Activated naive CD8-positive, alpha-beta T cell (primary cell): ENCODE measurements at regions not wholly inside any gene's neighbourhood (a gene's known extent, or its start where the extent isn't known, plus 50 kb on each side); places are given as distances from the start of the nearest gene placed in this dataset.
"Not testable (repeated sequence)": the region's sequence is repeated elsewhere in the genome, so short reads cannot be mapped to it uniquely, and the experiment has no call there.

ENCODE experiments used
- H3K27ac Mint-ChIP-seq: one replicate; pipeline ENCODE4 v1.8.0; 2021; ENCODE audit warnings: mixed read lengths
- H3K27me3 Mint-ChIP-seq: one replicate; pipeline ENCODE4 v1.8.0; 2021; ENCODE audit warnings: mixed read lengths
- H3K36me3 Mint-ChIP-seq: one replicate; pipeline ENCODE4 v1.8.0; 2021; ENCODE audit warnings: mixed read lengths
- H3K4me1 Mint-ChIP-seq: one replicate; pipeline ENCODE4 v1.8.0; 2021; ENCODE audit warnings: low read depth, mixed read lengths
- H3K4me3 Mint-ChIP-seq: one replicate; pipeline ENCODE4 v1.8.0; 2021; ENCODE audit warnings: mild to moderate bottlenecking, mixed read lengths
- H3K9me3 Mint-ChIP-seq: one replicate; pipeline ENCODE4 v1.8.0; 2021; ENCODE audit warnings: low read depth, mixed read lengths

DNA sequence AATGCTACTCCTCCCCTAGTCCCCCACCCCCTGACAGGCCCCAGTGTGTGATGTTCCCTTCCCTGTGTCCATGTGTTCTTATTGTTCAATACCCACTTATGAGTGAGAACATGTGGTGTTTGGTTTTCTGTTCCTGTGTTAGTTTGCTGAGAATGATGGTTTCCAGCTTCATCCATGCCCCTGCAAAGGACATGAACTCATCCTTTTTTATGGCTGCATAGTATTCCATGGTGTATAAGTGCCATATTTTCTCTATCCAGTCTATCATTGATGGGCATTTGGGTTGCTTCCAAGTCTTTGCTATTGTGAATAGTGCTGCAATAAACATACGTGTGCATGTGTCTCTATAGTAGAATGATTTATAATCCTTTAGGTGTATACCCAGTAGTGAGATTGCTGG, 78.1 kb upstream of the STK38L start:
- peaks cover 14% of the 10 kb centered on the region for H3K9me3 Mint-ChIP-seq
- not testable (repeated sequence) for H3K27me3 Mint-ChIP-seq, H3K36me3 Mint-ChIP-seq, H3K4me3 Mint-ChIP-seq, H3K4me1 Mint-ChIP-seq, H3K27ac Mint-ChIP-seq

DNA sequence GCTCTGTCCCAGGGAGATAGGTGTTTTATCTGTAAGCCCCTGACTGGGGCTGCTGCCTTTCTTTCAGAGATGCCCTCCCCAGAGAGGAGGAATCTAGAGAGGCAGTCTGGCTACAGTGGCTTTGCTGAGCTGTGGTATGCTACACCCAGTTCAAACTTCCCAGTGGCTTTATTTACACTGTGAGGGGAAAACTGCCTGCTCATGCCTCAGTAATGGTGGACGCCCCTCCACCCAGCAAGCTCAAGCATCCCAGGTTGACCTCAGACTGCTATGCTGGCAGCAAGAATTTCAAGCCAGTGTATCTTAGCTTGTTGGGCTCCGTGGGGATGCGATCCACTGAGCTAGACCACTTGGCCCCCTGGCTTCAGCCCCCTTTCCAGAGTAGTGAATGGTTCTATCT, 72.6 kb upstream of the STK38L start:
- not testable (repeated sequence) for H3K27ac Mint-ChIP-seq, H3K4me3 Mint-ChIP-seq
- peaks cover 14% of the 10 kb centered on the region for H3K9me3 Mint-ChIP-seq

DNA sequence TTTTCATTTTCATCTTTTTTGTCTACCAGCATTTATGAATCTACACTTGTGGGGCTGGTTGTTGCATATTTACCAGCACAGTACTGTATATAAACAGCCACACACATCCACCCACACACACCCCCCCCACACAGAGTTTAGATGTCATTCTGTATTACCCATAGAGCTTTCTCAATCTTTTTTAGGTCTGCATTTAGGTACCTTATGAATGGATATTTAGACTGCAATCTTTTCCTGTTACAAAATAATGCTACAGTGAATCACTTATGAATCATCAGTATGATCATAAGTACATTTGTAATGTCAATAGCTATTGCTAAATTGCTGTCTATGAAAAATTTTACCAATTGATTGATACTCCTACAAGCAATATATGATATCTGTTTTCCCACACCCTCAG, 67.3 kb upstream of the STK38L start:
- Mint-ChIP-seq H3K27ac (peak overlapping the region; percentile 41), H3K4me3 (no peak overlapping the region), H3K36me3 (peaks cover 9% of the 10 kb centered on the region), H3K4me1 (peaks cover 35% of the 10 kb centered on the region), H3K9me3 (no peaks in the 10 kb centered on the region), H3K27me3 (no peaks in the 10 kb centered on the region)

More for the DNA sequence above, 72.6 kb upstream of the STK38L start:
- H3K27me3 Mint-ChIP-seq, H3K4me1 Mint-ChIP-seq: not testable (repeated sequence)
- peaks cover 15% of the 10 kb centered on the region for H3K36me3 Mint-ChIP-seq

DNA sequence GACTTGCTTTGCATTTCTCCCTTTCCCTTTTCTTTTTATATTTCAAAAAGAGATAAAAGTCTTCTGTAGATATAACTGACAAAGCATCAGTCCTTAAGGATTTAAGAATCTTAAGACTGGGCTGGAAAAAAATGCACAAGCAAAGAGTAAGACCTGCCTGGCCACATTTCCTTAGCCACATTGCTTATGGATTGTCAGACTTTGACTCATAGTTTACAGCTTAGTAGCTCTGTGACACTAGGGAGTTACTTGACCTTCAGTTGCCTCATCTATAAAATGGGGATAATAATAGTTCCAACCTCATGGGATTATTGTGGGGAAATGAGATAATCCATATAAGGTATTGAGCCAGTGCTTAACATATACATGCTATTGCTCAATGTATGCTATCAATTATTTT, 66.4 kb upstream of the STK38L start:
- no peaks in the 10 kb centered on the region for H3K27me3 Mint-ChIP-seq
- H3K36me3 Mint-ChIP-seq: peaks cover 2% of the 10 kb centered on the region
- H3K9me3 Mint-ChIP-seq: no peaks in the 10 kb centered on the region
- peaks cover 35% of the 10 kb centered on the region for H3K4me1 Mint-ChIP-seq
- no peak overlapping the region for H3K4me3 Mint-ChIP-seq
- H3K27ac Mint-ChIP-seq: no peak overlapping the region

DNA sequence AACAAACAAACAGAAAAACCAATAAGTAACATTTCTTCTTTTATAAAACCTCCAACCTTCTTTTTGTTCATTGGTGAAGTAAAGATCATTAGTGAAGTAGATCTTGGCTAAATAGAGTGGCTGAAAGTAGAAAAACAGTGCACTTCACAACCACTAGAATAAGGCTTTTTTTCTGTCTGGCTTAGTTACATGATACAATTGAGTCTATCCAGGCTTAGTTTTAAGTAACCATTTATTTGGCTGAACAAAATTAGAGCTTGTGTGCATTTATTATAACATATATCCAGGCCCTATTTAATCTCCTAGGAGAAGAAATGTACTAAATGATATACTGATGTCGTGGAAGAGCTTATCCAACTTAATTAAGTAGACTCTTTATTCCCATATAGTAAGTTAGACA, 65.8 kb upstream of the STK38L start:
- H3K27ac Mint-ChIP-seq: no peak overlapping the region
- no peaks in the 10 kb centered on the region for H3K9me3 Mint-ChIP-seq
- peaks cover 35% of the 10 kb centered on the region for H3K4me1 Mint-ChIP-seq
- no peaks in the 10 kb centered on the region for H3K27me3 Mint-ChIP-seq
- H3K4me3 Mint-ChIP-seq: no peak overlapping the region
- peaks cover under 1% of the 10 kb centered on the region for H3K36me3 Mint-ChIP-seq

DNA sequence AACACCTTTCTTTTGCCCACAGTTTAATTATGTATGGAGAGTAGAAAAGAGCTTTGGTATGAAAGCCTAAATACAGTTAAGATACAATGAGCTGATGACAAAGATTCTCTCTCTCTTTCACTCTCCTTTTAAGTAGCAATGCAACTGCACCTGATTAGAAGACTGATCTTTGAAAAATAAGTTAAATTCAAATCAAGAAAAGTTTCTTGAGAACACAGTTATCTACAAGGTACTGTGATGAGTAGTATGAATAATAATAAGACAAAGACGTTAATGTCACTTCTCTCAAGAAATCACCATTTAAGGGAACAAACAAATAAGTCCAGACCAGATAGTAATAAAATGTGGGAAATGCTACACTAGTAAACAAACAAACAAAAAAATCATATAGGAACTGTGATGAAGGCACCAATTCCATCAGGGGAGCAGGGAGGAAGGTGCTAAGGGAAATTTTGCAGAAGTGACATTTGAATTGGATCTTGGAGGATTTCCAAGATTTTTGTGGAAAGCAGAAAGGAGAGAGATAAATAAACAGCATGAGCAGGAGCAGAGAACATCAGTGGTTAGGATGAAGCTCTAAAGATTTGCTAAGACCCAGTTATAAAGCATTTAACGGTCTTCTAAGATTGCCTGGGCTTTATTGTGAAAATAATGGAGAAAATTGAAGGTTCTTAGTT, 65.2 kb upstream of the STK38L start:
- H3K9me3 Mint-ChIP-seq: no peaks in the 10 kb centered on the region
- H3K27me3 Mint-ChIP-seq: no peaks in the 10 kb centered on the region
- peak overlapping the region; percentile 53 for H3K4me3 Mint-ChIP-seq
- no peaks in the 10 kb centered on the region for H3K36me3 Mint-ChIP-seq
- peaks cover 35% of the 10 kb centered on the region for H3K4me1 Mint-ChIP-seq
- peak overlapping the region; percentile 94 for H3K27ac Mint-ChIP-seq

DNA sequence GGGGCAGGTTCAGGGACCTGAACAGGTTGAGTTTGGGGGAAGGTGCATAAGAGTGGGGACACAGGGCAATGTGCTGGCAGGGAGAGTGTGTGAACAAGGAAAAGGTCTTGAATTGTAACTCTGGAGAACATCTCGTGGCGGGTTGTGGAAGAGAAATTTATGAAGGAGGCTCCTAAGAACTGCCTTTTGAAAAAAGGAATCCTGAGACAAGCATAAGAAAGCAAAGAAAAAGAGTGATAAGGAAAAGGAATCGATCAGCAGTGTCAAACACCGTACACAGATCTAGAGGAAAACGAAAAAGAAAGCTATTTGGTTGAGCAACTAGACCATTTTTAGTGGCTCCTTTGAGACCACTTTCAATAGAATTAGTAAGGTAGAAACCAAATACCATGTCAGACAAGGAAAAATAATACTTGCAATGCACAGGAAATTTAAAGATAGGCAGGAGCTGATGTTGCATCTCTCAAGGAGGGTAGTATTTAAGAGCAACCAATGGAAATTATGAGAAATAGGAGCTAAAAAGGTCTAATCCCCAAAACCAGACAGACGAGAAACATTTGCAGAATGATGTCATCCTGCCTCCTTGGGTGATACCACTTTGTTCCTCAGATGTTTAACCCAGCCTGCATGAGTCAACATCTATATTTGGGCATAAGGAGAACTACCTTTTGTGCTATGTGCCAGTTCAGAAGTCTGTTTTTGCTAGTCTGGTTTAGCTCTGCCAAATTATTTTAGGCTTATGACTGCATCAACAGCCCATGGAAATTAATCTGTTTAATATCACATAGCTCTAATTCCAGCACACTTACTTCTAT, 64.5 kb upstream of the STK38L start:
- Mint-ChIP-seq H3K4me1 (peaks cover 35% of the 10 kb centered on the region), H3K27ac (peak overlapping the region; percentile 94), H3K36me3 (no peaks in the 10 kb centered on the region), H3K4me3 (peak overlapping the region; percentile 53), H3K27me3 (no peaks in the 10 kb centered on the region), H3K9me3 (no peaks in the 10 kb centered on the region)

DNA sequence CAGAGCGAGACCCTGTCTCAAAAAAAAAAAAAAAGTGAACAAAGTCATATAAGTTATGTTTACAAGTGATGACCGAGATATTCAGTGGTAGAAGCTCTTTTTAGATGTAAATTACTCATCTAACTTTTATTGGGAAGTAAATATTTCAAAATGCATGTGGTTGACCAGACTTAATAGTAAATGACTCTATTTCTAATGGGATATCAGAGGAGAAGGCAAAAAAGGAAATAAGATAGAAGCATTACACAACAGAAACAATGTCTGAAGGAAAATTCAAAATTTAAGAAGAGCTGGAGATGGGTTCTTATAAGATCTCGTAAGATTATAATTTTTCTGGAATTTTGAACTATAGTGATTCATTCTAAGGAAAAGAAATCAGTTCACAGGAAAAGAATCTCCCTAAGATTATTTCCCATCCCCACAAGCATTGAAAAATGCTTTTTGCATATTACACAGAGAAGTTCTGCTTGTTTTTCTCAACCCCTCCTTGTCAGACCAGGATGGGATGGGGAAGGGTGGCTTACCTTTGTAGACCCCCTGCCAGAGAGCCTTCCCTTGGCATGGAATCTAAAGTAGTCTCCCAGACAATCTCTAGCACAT, 63.1 kb upstream of the STK38L start:
- Mint-ChIP-seq H3K9me3 (no peaks in the 10 kb centered on the region), H3K4me3 (no peak overlapping the region), H3K4me1 (peaks cover 46% of the 10 kb centered on the region), H3K27ac (no peak overlapping the region), H3K36me3 (no peaks in the 10 kb centered on the region), H3K27me3 (no peaks in the 10 kb centered on the region)

DNA sequence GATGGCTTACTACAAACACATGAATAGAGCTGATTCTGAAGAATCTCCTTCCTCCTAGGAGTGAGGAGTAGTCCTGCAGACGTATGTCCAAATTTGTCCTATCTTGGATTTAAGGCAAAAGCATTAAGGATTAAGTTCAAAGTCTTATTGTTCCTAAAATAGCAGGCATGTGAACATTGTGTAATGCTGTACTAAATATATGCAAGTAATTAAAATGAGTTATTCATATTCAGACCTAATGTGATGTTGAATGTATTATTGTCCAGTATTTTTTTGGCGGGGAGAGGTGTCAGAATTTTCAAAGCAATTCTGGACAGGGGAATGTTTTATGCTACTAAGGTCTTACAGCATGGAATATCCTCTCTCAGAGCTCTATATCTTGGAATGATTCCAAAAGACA, 60.7 kb upstream of the STK38L start:
- Mint-ChIP-seq H3K4me1 (peaks cover 36% of the 10 kb centered on the region), H3K27ac (no peak overlapping the region), H3K9me3 (no peaks in the 10 kb centered on the region), H3K4me3 (no peak overlapping the region), H3K36me3 (no peaks in the 10 kb centered on the region), H3K27me3 (no peaks in the 10 kb centered on the region)

DNA sequence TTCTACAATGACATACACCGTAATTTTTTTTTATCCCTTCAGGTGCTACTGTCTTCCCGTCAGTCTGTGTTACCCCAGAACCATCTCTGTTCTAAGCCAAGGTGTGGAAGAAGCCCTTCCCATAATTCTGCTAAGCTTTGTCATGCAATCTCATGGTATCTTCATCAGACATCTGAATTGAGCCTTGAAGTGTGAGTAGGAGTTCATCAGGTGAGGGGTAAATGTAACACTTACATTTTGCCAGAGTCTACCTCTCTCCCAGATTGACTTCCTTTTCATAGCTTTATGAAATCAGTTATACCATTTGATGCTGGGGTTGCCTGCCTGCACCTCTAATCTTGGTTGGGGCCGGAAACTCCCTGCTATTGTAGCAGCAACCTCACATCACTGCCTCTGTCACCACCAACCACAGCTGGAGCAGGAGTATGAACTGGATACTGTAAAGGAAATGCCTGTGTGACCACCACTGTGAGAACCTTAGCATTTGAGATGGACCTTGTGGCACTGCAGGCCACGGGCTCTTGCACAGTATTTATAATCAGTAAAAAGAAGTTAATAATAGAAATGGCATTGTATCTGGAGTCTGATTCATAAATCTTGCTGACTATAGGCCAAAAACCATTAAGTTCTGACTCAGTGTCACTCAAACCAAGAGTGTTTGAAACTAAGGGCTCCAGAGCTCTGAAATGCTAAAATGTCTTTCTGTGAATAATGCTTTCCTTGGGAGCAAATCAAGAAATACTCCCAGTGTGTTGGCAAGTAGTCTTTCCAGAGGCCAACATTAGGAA, 58.7 kb upstream of the STK38L start:
- H3K9me3 Mint-ChIP-seq: no peaks in the 10 kb centered on the region
- no peaks in the 10 kb centered on the region for H3K27me3 Mint-ChIP-seq

DNA sequence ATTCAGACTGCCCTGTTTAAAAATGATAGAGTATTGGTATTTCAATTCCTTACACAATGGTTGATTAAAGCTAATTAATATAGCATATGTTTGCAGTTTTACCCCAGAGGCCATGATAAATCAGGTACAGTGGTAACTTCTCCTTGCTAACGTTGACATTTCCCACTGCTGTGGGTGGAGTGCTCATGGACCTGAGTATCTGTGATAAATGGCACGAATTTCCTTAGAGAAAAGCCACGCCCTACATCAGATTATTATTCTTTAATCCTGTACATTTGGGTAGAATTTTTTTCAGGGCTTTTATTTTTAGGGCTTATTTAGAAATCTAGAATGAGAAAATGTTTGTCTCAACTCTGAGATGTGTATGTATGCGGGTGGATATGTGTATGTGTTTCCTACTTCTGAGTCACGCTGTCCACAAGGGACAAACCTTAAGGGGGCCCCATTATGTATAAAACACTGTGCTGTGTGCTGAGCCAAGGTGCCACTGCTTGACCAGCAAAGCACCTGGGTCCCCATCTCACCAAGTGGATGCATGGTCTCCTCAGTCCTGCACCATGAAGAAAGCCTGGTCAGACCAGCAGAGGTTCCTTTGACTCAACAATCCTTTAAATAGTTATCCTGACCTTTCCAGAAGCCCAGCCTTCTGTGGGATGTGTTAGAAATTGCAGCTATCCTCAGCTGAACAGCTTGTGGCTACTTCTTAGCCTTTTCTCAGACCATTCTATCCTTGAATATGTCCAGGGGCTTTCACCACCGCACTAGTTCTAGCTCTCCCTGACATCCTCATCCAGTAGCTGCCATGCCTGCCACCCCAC, 57.9 kb upstream of the STK38L start:
- Mint-ChIP-seq H3K27me3 (no peaks in the 10 kb centered on the region), H3K27ac (no peak overlapping the region), H3K9me3 (no peaks in the 10 kb centered on the region), H3K4me3 (no peak overlapping the region), H3K36me3 (peaks cover 2% of the 10 kb centered on the region), H3K4me1 (peaks cover 13% of the 10 kb centered on the region)

More for the DNA sequence above, 58.7 kb upstream of the STK38L start:
- H3K36me3 Mint-ChIP-seq: peaks cover 1% of the 10 kb centered on the region
- H3K27ac Mint-ChIP-seq: peak overlapping the region; percentile 78
- H3K4me3 Mint-ChIP-seq: no peak overlapping the region
- peaks cover 15% of the 10 kb centered on the region for H3K4me1 Mint-ChIP-seq

DNA sequence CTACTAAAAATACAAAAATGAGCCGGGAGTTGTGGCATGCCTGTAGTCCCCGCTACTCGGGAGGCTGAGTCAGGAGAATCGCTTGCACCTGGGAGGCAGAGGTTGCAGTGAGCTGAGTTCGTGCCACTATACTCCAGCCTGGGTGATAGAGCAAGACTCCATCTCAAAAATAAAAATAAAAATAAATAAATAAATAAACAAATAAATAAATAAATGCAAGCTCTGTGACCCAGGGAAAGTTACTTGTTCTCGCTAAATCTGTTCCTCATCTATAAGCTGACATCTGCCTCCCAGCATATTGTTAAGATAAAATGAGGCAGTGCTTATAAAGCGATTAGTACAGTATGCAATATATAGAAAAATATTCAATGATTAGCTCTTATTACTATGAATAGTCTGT, 56.4 kb upstream of the STK38L start:
- Mint-ChIP-seq H3K4me3 (no peak overlapping the region), H3K27me3 (no peaks in the 10 kb centered on the region), H3K27ac (no peak overlapping the region), H3K36me3 (peaks cover 2% of the 10 kb centered on the region), H3K9me3 (no peaks in the 10 kb centered on the region), H3K4me1 (peaks cover 13% of the 10 kb centered on the region)

DNA sequence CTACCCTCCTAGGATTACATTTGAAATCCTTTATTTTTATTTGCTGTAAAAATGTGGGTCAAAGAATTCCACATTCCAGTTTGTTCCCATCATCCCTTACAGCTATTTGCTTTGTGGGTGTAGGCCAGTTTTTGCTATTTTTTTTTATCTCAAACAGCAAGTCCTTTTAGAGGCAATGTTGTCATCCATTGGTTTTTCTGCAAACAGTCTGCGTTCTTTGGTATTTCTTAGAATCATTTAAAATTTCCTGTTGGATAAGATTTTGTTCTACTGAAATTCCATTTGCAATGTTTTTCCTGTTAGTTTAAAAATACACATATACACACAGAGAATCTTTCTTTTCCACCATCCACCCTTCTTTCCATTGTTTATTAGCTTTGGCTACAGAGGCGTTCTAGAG, 53.3 kb upstream of the STK38L start:
- Mint-ChIP-seq H3K4me3 (no peak overlapping the region), H3K4me1 (peaks cover 5% of the 10 kb centered on the region), H3K27ac (no peak overlapping the region), H3K9me3 (no peaks in the 10 kb centered on the region), H3K36me3 (peaks cover 2% of the 10 kb centered on the region), H3K27me3 (no peaks in the 10 kb centered on the region)

DNA sequence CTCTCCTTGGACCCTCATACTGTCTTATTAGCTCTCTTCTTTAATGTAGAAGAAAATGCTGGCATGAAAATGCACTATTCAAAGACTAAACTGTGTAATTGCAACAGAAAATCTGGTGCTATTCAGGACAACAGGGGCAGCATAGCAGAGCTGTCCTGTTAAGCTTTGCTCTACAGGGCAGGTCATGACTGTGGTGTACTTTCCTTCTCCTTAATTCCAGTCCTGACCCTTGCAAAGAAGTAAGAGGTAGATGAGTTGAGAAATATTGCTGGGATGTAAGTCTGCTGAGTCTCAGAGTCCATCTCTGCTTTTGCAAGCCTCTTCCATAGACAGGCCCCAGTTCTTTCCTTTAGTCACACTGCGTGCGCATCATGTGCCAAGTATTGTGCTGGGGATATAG, 52.6 kb upstream of the STK38L start:
- peaks cover 2% of the 10 kb centered on the region for H3K36me3 Mint-ChIP-seq
- peaks cover under 1% of the 10 kb centered on the region for H3K4me1 Mint-ChIP-seq
- H3K4me3 Mint-ChIP-seq: no peak overlapping the region
- H3K27ac Mint-ChIP-seq: no peak overlapping the region
- no peaks in the 10 kb centered on the region for H3K27me3 Mint-ChIP-seq
- no peaks in the 10 kb centered on the region for H3K9me3 Mint-ChIP-seq
